Hindlimb muscle (tissue), 1 donor: ENCODE measurements at regions not wholly inside any gene's neighbourhood (a gene's known extent, or its start where the extent isn't known, plus 50 kb on each side); places are given as distances from the start of the nearest gene placed in this dataset.
"Not testable (repeated sequence)": the region's sequence is repeated elsewhere in the genome, so short reads cannot be mapped to it uniquely, and the experiment has no call there.

Experiments
- DNase-seq: peaks from one replicate; pipeline ENCODE4 v3.0.0-alpha.2; 2013

- no peak for DNase-seq
Observed at GRCh38 chr12:63038713-63039100, 103.8 kb upstream of the PPM1H start.

- no peak for DNase-seq
Observed at GRCh38 chr12:63037746-63038712, 103.1 kb upstream of the PPM1H start.

GRCh38 chr12:63036974-63037335 lies 102.0 kb upstream of the PPM1H start:
- DNase-seq, result no peak

DNA sequence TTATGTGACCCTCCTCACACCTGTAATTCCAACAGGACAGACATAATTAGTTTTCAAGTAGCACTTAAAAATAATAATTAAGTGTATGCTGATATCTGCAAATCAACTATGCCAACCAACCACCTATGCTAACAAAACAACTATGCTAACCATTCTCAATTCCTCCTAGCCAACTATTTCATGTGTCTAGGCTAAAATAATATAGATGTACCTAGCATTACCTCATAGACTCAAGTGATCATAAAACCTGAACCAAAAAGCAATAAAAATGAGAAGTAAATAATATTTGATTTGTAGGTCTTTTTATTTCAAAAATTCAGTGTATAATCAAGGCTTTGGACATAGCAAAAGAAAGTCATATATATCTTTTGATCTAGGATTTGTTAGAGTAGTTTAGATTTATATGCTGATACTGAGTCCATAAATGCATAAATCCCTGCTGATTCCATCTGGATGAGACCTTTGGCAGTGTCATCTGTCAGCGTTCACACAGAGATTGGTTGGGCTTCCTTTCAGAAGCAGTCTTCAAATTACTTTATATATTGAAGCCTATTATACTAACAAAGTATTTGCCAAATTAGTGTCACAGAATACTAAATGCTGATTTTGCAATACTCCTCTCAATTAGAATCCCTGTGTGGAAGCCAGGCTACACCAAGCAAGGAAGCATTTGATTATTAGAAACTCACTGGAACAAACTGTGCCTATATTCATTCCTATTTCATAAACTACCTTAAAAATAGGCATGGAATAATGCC lies 101.4 kb upstream of the PPM1H start:
- no peak for DNase-seq

DNA sequence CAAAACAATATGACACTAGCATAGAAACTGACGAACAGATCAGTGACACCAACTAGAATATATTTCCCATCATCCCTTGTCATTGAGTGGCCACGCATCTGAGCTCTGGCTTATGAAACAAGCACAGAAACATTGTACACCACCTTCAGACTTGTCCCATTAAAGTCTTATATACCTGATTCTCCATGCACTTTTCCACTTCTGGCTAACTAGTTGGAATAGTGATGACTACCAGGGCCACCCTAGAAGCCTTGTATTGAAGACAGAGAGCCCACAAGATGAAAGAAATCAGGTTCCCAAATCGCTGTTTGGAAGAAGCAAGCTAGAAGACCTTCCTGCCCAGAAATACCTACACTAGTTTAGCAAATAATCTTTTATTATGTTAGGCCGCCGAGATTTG lies 99.7 kb upstream of the PPM1H start:
- no peak for DNase-seq

DNA sequence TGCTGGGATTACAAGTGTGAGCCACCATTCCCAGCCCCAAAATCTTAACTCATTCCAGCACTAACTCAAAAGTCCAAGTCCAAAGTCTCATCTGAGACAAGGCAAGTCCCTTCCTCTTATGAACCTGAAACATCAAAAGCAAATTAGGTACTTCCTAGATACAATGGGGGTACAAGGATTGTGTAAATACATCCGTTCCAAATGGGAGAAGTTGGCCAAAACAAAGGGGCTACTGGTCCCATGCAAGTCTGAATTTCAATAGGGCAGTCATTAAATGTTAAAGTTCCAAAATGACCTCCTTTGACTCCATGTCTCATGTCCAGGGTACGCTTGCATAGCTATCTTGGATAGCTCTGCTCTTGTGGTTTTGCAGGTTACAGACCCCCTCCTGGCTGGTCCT lies 94.7 kb upstream of the PPM1H start:
- DNase-seq, result no peak

- DNase-seq, result no peak
Observed at GRCh38 chr12:63028951-63029350, 94.0 kb upstream of the PPM1H start.

DNA sequence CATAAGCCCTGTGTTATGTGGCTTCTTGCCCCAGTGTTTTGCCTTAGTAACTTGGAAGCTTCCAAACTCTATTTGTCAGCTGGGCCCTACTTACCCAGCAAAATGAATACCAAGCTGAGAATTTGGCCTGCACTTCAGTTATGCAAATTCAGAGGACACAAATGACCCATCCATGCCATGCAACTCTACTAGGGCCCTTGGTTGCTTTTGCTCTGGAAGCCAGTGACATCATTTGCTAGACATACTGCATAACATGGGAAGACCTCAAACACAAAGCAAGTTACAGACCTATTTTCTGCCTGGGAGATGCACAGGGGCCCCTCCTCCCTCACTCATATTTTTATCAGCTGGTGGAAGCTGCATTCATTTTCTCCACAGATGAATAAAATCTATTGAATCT lies 90.2 kb upstream of the PPM1H start:
- DNase-seq, result no peak

- no peak for DNase-seq
Observed at GRCh38 chr12:63023926-63024325, 89.0 kb upstream of the PPM1H start.

DNA sequence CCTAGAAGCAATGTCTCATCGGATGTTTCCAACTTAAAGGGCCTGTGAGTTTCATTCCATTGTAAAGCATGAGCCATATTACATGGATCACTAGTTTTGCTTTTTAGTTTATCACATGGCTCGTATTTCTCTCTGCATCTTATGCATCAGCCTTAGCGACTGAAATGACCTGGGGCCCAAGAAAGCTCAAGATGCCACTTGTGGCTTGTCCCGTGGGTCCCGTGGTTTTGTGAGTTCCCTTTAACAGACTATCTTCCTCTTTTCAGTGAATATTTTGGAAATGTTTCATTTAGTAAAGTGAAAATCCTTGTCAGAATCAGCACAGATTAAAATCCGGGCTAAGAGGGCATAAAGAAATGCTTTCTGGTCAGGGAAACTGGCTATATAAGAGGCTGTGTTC lies 86.2 kb upstream of the PPM1H start:
- no peak for DNase-seq

GRCh38 chr12:63020269-63020668 lies 85.3 kb upstream of the PPM1H start:
- no peak for DNase-seq

- DNase-seq, result no peak
Observed at GRCh38 chr12:63018273-63018672, 83.3 kb upstream of the PPM1H start.

- DNase-seq, result no peak
Observed at GRCh38 chr12:63013302-63013701, 78.4 kb upstream of the PPM1H start.

DNA sequence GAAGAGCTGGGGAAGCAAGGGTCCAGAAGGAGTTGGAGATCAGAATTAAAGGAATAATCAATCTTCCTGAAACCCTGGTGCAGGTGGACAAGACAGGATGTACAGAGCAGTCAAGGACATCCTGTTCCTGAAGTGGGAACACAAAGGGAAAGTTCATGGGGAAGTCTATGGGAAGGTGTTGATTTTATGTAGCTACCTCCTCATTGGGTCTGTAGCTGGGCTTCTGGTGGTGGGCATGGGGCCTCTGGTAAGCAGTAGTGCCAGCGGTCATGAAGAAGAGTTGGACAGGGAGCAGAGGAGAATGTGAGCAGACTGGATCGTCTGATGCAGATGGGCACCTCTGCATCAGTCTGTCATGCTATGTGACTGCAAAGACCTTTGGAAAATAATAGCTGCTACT lies 75.7 kb upstream of the PPM1H start:
- no peak for DNase-seq

- DNase-seq, result no peak
Observed at GRCh38 chr12:63008372-63008771, 73.4 kb upstream of the PPM1H start.

GRCh38 chr12:63007726-63008125 lies 72.8 kb upstream of the PPM1H start:
- DNase-seq, result no peak

DNA sequence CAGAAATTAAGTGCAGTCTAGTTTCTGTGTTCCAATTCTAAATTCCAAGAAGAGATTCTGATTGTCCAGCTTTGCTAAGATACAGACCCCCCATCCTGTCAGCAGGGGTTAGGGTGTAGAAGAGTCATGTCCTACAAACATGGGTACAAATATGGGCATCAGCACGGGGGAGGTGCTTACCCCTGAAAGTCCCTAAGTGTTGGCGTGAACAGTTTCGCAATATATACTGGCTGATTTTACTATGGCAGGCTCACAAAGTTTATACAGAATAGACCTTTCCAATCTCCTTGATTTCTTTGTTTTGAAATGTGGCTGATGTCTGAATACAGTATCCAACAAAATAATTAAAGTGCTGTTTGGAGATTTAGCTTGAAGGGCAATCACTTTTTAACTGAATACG lies 71.6 kb upstream of the PPM1H start:
- DNase-seq, result no peak

DNA sequence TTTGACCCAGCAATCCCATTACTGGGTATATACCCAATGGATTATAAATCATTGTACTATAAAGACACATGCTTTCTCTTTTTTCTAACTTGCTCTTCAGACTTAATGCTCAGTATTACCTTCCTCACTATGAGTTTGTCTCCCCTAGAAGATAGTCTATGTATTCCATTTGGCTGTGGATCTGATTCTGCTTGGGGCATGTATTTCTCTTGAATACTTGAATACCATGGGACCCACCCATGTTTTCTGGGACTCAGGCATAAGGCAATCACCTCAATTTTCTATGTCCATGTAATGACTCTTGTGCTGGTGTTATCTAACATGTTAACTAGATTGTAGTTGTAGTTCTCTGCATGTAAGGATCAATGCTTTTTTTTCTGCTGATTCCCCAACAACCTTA lies 70.4 kb upstream of the PPM1H start:
- DNase-seq, result no peak

DNA sequence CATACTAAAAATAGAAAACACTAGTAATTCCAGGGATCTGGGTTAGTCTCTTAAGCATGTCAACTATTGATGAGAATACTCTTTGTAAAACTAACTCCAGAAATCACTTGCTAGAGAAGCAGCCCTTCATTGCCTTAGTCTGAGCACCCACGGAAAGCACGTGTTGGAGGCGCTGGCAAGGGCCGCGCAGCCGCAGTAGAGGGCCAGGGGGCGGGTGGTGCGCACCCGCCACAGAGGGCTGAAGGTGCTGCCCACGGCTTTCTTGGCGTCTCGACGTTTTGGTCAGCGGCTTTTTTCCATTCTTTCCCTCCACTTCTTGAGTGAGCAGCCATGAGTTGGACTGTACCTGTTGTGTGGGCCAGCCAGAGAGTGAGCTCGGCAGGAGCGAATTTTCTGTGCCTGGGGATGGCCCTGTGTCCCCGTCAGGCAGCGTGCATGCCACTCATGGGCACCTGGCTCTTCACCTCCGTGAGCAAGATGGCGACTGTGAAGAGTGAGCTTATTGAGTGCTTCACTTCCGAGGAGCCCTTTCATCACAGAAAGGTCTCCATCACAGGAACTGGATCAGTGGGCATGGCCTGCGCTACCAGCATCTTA lies 68.4 kb upstream of the PPM1H start:
- no peak for DNase-seq

- DNase-seq, result not testable (repeated sequence)
Observed at GRCh38 chr12:63002059-63002458, 67.1 kb upstream of the PPM1H start.

- DNase-seq, result no peak
Observed at GRCh38 chr12:62998454-62998853, 63.5 kb upstream of the PPM1H start.

DNA sequence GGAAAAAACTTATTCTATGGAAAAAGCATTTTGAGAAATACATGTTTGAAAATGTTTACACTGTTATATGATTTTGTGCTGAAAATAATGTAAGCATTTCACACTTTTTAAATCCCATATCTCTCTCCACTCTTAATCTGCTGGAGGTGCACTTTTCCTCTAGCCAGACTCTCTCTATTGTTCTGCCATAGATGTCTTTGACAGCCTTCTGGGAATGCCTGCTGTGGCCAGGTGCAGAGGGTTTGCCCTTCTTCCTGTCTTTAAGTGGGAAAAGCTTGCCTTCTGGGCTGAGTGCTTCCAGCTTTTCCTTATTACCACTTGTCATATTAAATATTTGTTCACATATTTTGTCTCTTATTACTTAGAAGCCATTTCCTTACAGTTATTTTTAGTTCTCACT lies 60.1 kb upstream of the PPM1H start:
- DNase-seq, result no peak

- no peak for DNase-seq
Observed at GRCh38 chr12:62986844-62987243, 51.9 kb upstream of the PPM1H start.
